Colonic mucosa (tissue), 4 donors: ENCODE measurements at regions not wholly inside any gene's neighbourhood (a gene's known extent, or its start where the extent isn't known, plus 50 kb on each side); places are given as distances from the start of the nearest gene placed in this dataset.

Experiments
- DNase-seq: peaks from one replicate; pipeline ENCODE4 v3.0.0-alpha.2; 2020
- H3K27ac ChIP-seq: fragments of 200-600 bp; one replicate; pipeline ENCODE4 v1.8.0; 2021
- H3K27me3 ChIP-seq: fragments of 200-600 bp; one replicate; pipeline ENCODE4 v1.8.0; 2021
- H3K36me3 ChIP-seq: fragments of 200-600 bp; one replicate; pipeline ENCODE4 v1.8.0; 2021
- H3K4me1 ChIP-seq: fragments of 200-600 bp; one replicate; pipeline ENCODE4 v1.8.0; 2021; ENCODE audit warnings: mild to moderate bottlenecking
- H3K4me3 ChIP-seq: fragments of 200-600 bp; one replicate; pipeline ENCODE4 v1.8.0; 2021
- H3K9ac ChIP-seq, 2 donors: one replicate each; pipeline ENCODE4 v1.7.0; 2013; ENCODE audit warnings: control low read depth in 2 of 2, low read depth in 2 of 2, low read length in 2 of 2
- H3K9me3 ChIP-seq: fragments of 200-600 bp; one replicate; pipeline ENCODE4 v1.8.0; 2021
- intact Hi-C: fragments of 100-400 bp; cut with DNase I; formaldehyde crosslinking; loops from one replicate; pipeline ENCODE4 v1.14.1; 2022
- TF ChIP-seq, protein P1 (sequence below): fragments of 200-600 bp; IDR thresholded peaks from one replicate; pipeline ENCODE4 v1.8.0; 2022; ENCODE audit warnings: antibody characterized with exemption, mild to moderate bottlenecking
- donor health status: healthy.
- donor health status: DM: no; HTN: no; CAD: no.
- donor health status: DM: no; HTN: no; CAD: no.

- TF ChIP-seq, protein P1, sequence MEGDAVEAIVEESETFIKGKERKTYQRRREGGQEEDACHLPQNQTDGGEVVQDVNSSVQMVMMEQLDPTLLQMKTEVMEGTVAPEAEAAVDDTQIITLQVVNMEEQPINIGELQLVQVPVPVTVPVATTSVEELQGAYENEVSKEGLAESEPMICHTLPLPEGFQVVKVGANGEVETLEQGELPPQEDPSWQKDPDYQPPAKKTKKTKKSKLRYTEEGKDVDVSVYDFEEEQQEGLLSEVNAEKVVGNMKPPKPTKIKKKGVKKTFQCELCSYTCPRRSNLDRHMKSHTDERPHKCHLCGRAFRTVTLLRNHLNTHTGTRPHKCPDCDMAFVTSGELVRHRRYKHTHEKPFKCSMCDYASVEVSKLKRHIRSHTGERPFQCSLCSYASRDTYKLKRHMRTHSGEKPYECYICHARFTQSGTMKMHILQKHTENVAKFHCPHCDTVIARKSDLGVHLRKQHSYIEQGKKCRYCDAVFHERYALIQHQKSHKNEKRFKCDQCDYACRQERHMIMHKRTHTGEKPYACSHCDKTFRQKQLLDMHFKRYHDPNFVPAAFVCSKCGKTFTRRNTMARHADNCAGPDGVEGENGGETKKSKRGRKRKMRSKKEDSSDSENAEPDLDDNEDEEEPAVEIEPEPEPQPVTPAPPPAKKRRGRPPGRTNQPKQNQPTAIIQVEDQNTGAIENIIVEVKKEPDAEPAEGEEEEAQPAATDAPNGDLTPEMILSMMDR, result no peak
- H3K27me3 ChIP-seq, result no peaks in the 10 kb centered on the region
- DNase-seq, result no peak
- H3K27ac ChIP-seq, result no peak overlapping the region
- intact Hi-C loops, result no loop called here
- H3K36me3 ChIP-seq, result no peaks in the 10 kb centered on the region
- no peak overlapping the region for H3K4me3 ChIP-seq
- H3K9ac ChIP-seq, result no peak overlapping the region
- no peaks in the 10 kb centered on the region for H3K4me1 ChIP-seq
- H3K9me3 ChIP-seq, result no peaks in the 10 kb centered on the region
These were observed 495.4 kb upstream of the POM121L12 start for GRCh38 chr7:52540041-52540440.

DNA sequence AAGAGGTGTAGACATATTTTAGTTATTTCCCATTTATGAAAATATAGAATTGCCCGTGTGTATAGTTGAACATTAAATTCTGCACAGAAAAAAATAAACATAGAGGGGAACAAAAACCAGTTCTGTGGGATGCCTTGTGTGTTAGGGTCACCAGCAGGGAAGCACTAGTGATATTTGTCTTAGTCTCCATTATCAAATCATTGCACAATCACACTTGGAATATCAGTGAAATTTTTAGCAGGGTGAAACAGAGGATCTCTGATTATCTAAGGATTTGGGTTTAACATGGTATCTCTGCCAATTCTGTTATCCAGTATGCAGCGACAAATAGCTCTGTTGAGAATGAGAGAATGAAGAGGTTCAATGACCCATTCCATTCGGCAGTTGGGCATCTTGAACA, 496.0 kb upstream of the POM121L12 start:
- Histone ChIP-seq H3K9ac (no peak overlapping the region), H3K27me3 (no peaks in the 10 kb centered on the region), H3K9me3 (no peaks in the 10 kb centered on the region), H3K36me3 (no peaks in the 10 kb centered on the region), H3K4me1 (no peaks in the 10 kb centered on the region), H3K4me3 (no peak overlapping the region), H3K27ac (no peak overlapping the region)
- TF ChIP-seq, protein P1, result no peak
- intact Hi-C loops, result no loop called here
- no peak for DNase-seq

- Histone ChIP-seq H3K36me3 (no peaks in the 10 kb centered on the region), H3K9me3 (no peaks in the 10 kb centered on the region), H3K9ac (no peak overlapping the region), H3K27ac (no peak overlapping the region), H3K4me1 (no peaks in the 10 kb centered on the region), H3K4me3 (no peak overlapping the region), H3K27me3 (no peaks in the 10 kb centered on the region)
- DNase-seq, result no peak
- TF ChIP-seq, protein P1, result no peak
- intact Hi-C loops, result no loop called here
These were observed 498.4 kb upstream of the POM121L12 start for GRCh38 chr7:52537051-52537450.

GRCh38 chr7:52525772-52526341, 509.6 kb upstream of the POM121L12 start:
- Histone ChIP-seq H3K9ac (no peak overlapping the region), H3K4me1 (no peaks in the 10 kb centered on the region), H3K36me3 (no peaks in the 10 kb centered on the region), H3K9me3 (no peaks in the 10 kb centered on the region), H3K27me3 (no peaks in the 10 kb centered on the region), H3K27ac (no peak overlapping the region), H3K4me3 (no peak overlapping the region)
- intact Hi-C loops, result no loop called here
- DNase-seq, result no peak
- TF ChIP-seq, protein P1, result no peak

GRCh38 chr7:52518869-52519268, 516.6 kb upstream of the POM121L12 start:
- H3K36me3 ChIP-seq, result no peaks in the 10 kb centered on the region
- intact Hi-C loops, result no loop called here
- no peak overlapping the region for H3K9ac ChIP-seq
- H3K4me3 ChIP-seq, result no peak overlapping the region
- no peaks in the 10 kb centered on the region for H3K27me3 ChIP-seq
- DNase-seq, result no peak
- no peak overlapping the region for H3K27ac ChIP-seq
- TF ChIP-seq, protein P1, result no peak
- H3K4me1 ChIP-seq, result no peaks in the 10 kb centered on the region
- H3K9me3 ChIP-seq, result no peaks in the 10 kb centered on the region
